HK-2 (cell line): ENCODE measurements at regions not wholly inside any gene's neighbourhood (a gene's known extent, or its start where the extent isn't known, plus 50 kb on each side); places are given as distances from the start of the nearest gene placed in this dataset.
A peak's percentile ranks its signal among the peaks of the same experiment; 100 is the strongest.

Source experiments
- DNase-seq: peaks from one replicate; pipeline ENCODE4 v3.0.0-alpha.2; 2018; ENCODE audit not compliant: unreplicated experiment

- DNase-seq: no peak
These were observed 447.6 kb upstream of the POU3F3 start for GRCh38 chr2:104406261-104406726.

- DNase-seq: no peak
These were observed 446.3 kb upstream of the POU3F3 start for GRCh38 chr2:104407641-104408040.

GRCh38 chr2:104408266-104408665 lies 445.6 kb upstream of the POU3F3 start:
- DNase-seq: no peak

GRCh38 chr2:104410136-104410535 lies 443.8 kb upstream of the POU3F3 start:
- DNase-seq: no peak

- DNase-seq: peak; percentile 15
These were observed 441.5 kb upstream of the POU3F3 start for GRCh38 chr2:104412384-104412783.

- DNase-seq: no peak
These were observed 440.0 kb upstream of the POU3F3 start for GRCh38 chr2:104413890-104414289.

- DNase-seq: no peak
These were observed 438.6 kb upstream of the POU3F3 start for GRCh38 chr2:104415284-104415683.

GRCh38 chr2:104416339-104417000 lies 437.4 kb upstream of the POU3F3 start:
- no peak for DNase-seq

- DNase-seq: no peak
These were observed 433.5 kb upstream of the POU3F3 start for GRCh38 chr2:104420420-104420819.

- no peak for DNase-seq
These were observed 433.0 kb upstream of the POU3F3 start for GRCh38 chr2:104420953-104421352.

GRCh38 chr2:104425850-104426595 lies 427.9 kb upstream of the POU3F3 start:
- no peak for DNase-seq

GRCh38 chr2:104428155-104428554 lies 425.8 kb upstream of the POU3F3 start:
- DNase-seq: no peak

- DNase-seq: no peak
These were observed 424.1 kb upstream of the POU3F3 start for GRCh38 chr2:104429639-104430358.

- DNase-seq: no peak
These were observed 423.6 kb upstream of the POU3F3 start for GRCh38 chr2:104430359-104430740.

- DNase-seq: no peak
These were observed 423.1 kb upstream of the POU3F3 start for GRCh38 chr2:104430852-104431251.

GRCh38 chr2:104431701-104432121 lies 422.2 kb upstream of the POU3F3 start:
- no peak for DNase-seq

GRCh38 chr2:104432401-104432800 lies 421.5 kb upstream of the POU3F3 start:
- DNase-seq: no peak

- no peak for DNase-seq
These were observed 420.9 kb upstream of the POU3F3 start for GRCh38 chr2:104432991-104433390.

- no peak for DNase-seq
These were observed 420.3 kb upstream of the POU3F3 start for GRCh38 chr2:104433657-104434056.

GRCh38 chr2:104434318-104434792 lies 419.6 kb upstream of the POU3F3 start:
- DNase-seq: peak; percentile 28

GRCh38 chr2:104434966-104435365 lies 418.9 kb upstream of the POU3F3 start:
- DNase-seq: no peak

- no peak for DNase-seq
These were observed 415.4 kb upstream of the POU3F3 start for GRCh38 chr2:104438481-104438880.

- no peak for DNase-seq
These were observed 410.8 kb upstream of the POU3F3 start for GRCh38 chr2:104443145-104443544.
